Bone marrow (tissue), 2 donors: ENCODE measurements at regions not wholly inside any gene's neighbourhood (a gene's known extent, or its start where the extent isn't known, plus 50 kb on each side); places are given as distances from the start of the nearest gene placed in this dataset.
A peak's percentile ranks its signal among the peaks of the same experiment; 100 is the strongest.

ENCODE experiments used
- DNase-seq, 2 donors: peaks; one replicate each; lab custom pipeline; 2025; lab: John Stamatoyannopoulos, UW

GRCh38 chr18:10057894-10058791 is 144.3 kb downstream of the VAPA start:
- DNase-seq: peak; percentile 6 to 39

DNA sequence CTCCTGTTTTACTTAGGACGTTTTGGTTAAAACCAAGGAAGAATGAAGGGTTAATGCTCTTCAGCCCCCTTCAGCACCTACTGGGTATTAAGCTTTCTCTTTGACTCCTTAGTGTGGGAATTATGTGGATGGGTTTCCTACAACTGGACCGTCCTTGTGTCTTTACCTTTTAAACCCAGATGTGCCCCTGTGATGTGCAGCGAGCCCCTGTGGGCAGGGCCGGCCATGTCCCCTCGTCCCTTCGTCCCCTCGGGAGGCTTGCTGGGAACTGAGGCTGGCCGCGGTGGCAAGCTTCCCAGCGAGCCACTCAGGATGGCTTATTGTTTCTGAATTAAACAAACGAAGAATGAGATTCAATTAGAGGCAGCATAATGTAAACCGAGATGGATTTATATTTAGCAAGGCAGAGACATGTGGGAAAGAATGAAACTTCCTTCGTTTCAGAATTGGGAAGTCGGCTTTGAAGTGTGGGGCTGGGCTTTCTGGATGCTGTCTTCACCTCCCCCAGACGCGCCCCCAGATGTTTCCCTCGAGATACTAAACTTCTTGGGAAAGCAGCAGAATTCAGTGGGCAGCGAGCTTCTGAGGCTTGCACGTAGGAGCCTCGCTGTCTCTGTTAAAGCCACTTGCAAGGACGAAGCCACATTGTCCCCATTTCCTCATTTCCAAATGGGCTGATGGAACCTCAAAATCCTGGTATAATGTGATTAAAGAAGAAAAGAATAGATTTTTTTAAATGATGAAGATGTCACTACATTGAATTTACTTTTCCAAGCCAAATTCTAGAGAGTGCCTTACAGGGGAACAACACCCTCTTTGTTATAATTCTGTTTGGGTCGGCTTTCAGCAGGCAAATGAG is 146.0 kb downstream of the VAPA start:
- DNase-seq: no peak

- no peak for DNase-seq
These were observed 146.6 kb downstream of the VAPA start for GRCh38 chr18:10060469-10060782.

- DNase-seq: no peak
These were observed 147.0 kb downstream of the VAPA start for GRCh38 chr18:10060841-10061240.

DNA sequence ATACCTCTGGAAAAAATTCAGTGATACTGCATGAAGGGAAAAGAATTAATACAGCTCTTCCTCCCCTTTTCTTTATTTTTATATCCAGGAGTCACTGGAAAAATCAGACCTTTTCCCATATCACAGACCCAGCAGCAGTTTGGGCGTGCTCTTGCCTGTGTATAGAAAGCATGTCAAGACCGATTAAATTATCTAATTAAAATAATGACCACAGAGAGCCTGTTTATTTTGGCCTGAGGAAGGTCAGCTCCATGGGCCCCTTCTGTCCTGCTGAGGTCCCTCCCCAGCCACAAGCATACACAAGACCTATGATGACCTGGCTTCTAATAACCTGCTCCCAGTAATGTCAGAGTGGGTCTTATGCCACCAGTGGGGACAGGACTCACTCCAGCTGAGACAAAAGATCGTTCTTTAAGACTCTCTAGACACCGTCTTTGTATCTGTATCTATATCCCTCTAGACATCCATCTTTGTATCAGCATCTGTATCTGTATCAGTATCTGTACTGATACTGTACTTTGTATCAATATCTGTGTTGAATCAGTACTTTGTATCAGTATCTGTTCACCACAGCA is 147.8 kb downstream of the VAPA start:
- DNase-seq: no peak

GRCh38 chr18:10062302-10063300 is 148.8 kb downstream of the VAPA start:
- no peak for DNase-seq

- DNase-seq: no peak
These were observed 149.7 kb downstream of the VAPA start for GRCh38 chr18:10063489-10063888.

DNA sequence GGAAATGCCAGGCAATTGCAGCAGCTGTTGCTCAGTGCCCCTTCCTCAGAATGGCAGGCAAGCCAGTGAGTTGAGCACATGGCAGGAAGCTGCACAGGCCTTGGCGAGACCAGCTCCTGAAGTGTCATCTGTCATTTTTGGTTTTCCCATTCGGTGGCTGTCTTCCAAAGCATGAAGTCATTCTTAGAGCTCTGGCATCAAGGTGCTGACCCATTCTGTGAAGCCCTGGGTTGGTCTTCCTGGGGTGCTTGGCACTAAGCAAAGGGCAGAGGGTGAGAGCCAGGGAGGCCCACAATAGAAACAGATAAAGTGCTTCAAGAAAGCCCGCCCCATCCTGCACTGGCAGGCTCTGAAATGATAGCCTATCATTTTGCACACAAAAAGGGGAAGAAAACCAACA is 150.5 kb downstream of the VAPA start:
- no peak for DNase-seq

GRCh38 chr18:10065296-10065695 is 151.5 kb downstream of the VAPA start:
- DNase-seq: no peak

GRCh38 chr18:10067670-10068659 is 154.1 kb downstream of the VAPA start:
- DNase-seq: no peak

DNA sequence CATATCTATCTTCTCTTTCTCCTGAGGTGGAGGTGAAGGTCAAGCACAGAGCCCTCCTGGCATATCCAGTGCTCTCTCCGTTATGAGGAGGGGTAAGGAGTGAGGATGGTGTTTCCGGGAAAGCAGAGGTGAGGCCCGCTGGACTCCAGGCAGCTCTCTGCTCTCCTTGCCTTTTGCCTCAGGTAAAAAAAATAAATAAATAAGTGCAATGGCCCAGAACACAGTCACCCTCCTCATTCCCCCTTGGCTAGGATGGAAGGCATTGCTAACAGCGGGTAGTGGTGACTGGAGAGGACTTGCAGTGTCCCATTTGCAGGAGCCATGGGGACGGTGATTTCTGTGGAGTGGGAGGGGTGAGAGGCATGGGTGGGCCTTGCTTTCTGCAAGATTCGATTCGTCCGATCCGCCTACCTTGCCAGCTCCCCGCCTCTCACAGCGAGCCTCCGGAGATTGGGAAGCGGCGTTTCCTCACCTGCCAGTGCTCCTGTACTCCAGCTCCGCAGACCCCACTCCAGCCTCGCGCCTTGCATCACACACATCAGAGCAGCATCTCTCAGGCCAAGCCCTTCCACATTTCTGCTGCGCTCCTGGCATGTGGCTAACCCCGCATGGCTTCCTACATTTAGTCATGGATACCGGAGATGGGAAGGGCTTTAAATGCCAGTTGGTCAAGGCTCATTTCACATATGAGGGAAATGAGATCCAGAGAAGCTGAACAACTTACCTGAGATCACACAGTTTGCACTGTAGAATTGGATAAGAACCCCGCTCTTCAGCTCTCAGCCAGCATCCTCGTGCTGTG is 155.2 kb downstream of the VAPA start:
- DNase-seq: no peak

DNA sequence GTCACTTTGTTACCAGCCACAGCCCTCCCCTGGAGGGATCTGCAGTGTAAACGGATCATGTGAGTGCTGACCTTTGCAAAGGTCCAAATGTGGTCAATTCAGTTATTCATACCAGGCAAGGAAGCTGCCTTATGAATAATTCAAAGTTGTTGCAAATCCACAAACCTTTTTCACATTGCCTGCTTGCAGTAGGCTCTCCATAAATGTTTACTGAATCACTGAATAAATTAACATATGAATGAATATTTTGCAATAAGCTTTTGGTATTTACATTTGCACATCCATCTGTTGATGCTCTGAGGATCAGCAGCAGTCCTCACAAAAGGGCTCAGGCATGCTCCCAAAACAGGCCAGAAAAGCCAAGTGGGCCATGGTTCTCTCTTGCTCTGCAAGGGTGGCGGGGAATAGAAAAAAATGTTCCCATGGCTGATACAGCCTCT is 156.8 kb downstream of the VAPA start:
- no peak for DNase-seq

- no peak for DNase-seq
These were observed 158.9 kb downstream of the VAPA start for GRCh38 chr18:10072671-10073175.

GRCh38 chr18:10074110-10074509 is 160.3 kb downstream of the VAPA start:
- DNase-seq: no peak

DNA sequence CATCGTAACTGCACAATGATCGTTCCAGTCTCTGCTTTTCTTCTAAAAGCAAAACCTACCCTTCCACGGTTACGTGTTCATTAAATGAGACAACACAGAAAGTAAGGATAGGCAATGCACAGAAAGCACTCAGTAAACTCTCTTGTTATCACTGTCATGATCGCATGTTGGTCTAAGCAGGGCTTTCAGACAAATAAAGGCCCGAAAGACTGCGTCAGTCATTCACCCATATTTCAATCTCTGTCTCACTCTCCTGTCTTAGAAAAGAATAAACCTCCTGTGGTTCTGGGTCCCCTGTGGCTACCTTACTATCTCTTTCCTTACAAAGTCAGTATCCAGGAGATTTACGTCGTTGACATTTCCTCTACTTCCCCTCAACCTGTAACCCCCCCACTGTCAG is 160.9 kb downstream of the VAPA start:
- no peak for DNase-seq

DNA sequence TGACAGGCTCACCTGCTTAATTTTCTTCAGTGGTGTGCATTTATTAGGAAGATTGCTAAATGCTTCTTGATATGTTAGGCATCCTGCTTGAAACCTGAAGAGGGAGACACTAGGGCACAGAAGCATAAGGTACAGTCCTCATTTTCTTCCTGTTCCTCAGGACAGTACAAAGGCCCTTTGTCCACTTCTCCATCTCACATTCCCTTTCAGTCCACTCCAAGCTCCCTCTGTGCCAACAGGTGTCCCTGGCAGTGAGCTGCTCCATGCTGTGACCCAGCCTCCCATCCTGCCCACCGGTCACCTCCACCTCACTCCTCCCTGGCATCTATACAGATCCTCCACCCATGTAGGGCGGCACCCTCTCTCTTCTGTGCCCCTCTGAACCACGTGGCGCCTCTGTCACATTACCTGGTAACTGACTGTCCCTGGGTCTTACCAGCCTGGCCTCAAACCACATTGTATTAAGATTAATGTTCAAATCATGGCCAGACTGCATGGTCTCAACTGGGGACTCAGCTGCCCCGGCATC is 162.8 kb downstream of the VAPA start:
- no peak for DNase-seq

DNA sequence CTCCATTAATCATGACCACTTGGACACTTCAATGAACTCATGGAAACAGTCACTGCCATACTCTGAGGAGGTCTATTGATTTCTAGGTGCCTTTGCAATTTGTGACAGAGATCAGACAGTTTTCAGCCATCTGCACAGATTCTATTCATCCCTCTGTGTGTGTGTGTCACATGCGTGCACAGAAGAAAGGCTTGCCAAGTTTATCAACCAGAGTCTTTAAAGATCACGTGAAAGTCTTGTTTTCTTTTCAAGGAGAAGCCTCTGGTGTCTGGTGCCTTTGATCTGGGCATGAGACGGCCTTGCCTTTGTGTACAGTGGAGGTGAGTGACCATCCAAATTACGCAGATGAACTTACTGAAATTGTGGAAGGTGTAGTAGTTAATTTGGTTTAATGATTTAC is 164.2 kb downstream of the VAPA start:
- no peak for DNase-seq

GRCh38 chr18:10080372-10080771 is 166.6 kb downstream of the VAPA start:
- no peak for DNase-seq

GRCh38 chr18:10081492-10081891 is 167.7 kb downstream of the VAPA start:
- no peak for DNase-seq
